ENCODE measurements at regions not wholly inside any gene's neighbourhood (a gene's known extent, or its start where the extent isn't known, plus 50 kb on each side); places are given as distances from the start of the nearest gene placed in this dataset.

GRCh38 chr11:42992594-42992993 is 319.2 kb upstream of the API5 start:
- TF ChIP-seq CTCF (conservative IDR thresholded peaks at IDR 0.05; ENCODE audit: low read length) (no peak), EZH2phosphoT487 (IDR thresholded peaks at IDR 0.05; ENCODE audit: borderline replicate concordance, low read depth, low read length) (no peak)

Data from OCI-LY7 (cell line).